IPS DF 6.9 (cell line): ENCODE measurements at regions not wholly inside any gene's neighbourhood (a gene's known extent, or its start where the extent isn't known, plus 50 kb on each side); places are given as distances from the start of the nearest gene placed in this dataset.

Experiments used
- DNase-seq: peaks from one replicate; pipeline ENCODE4 v3.0.0-alpha.2; 2013; ENCODE audit warnings: low read depth, low spot score
- H3K27ac ChIP-seq: one replicate; pipeline ENCODE4 v1.5.1; 2013; ENCODE audit warnings: low read length, control low read depth
- H3K27me3 ChIP-seq: 2 replicates; pipeline ENCODE4 v1.6.1; 2013; ENCODE audit warnings: mild to moderate bottlenecking, low read length; ENCODE audit not compliant: control insufficient read depth, insufficient read depth
- H3K36me3 ChIP-seq: 2 replicates; pipeline ENCODE4 v1.6.1; 2013; ENCODE audit warnings: low read length; ENCODE audit not compliant: control insufficient read depth, insufficient read depth
- H3K4me1 ChIP-seq: 2 replicates; pipeline ENCODE4 v1.6.1; 2013; ENCODE audit warnings: low read length; ENCODE audit not compliant: control insufficient read depth, insufficient read depth
- H3K4me3 ChIP-seq: 2 replicates; pipeline ENCODE4 v1.5.1; 2013; ENCODE audit warnings: mild to moderate bottlenecking, low read length
- H3K9me3 ChIP-seq: 2 replicates; pipeline ENCODE4 v1.6.1; 2013; ENCODE audit warnings: low read length, inconsistent platforms; ENCODE audit not compliant: control insufficient read depth, insufficient read depth
- WGBS: extraction: QIAGEN DNeasy Blood & Tissue Kit; methylation state at CpG from one replicate; pipeline ENCODE4 v1.1.7; 2013; ENCODE audit warnings: mixed read lengths, missing lambda C conversion rate; ENCODE audit not compliant: insufficient read length, insufficient coverage; 5-methylcytosine and 5-hydroxymethylcytosine counted together

- Histone ChIP-seq H3K4me1 (peaks cover 3% of the 10 kb centered on the region; the same call in 1 of the 2 replicates), H3K9me3 (no peaks in the 10 kb centered on the region), H3K4me3 (no peak overlapping the region), H3K36me3 (no peaks in the 10 kb centered on the region), H3K27ac (no peak overlapping the region), H3K27me3 (no peaks in the 10 kb centered on the region)
- DNase-seq, result no peak
- WGBS, result no CpG with 5 or more reads among the region's 2 CpGs
Measured at GRCh38 chr2:180122874-180123273, 115.8 kb upstream of the CWC22 start.

DNA sequence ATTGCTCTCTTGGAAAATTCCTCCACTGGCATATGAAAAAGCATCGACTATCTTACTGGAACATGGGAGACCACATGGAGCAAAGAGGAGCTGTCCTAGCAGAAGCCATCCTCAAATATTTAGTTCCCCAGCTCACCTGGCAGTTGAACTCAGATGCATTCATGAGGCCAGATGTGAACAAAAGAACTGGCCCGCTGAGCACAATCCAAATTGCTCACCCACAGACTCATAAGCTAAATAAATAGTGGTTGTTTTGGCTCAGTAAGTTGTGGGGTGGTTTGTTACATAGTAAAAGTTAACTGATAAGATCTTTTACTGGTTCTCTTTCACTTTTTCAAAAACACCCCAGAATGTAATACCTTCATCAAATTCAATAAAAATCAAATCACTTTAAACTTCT is 108.6 kb upstream of the CWC22 start:
- H3K4me3 ChIP-seq, result no peak overlapping the region
- H3K27me3 ChIP-seq, result no peaks in the 10 kb centered on the region
- H3K9me3 ChIP-seq, result no peaks in the 10 kb centered on the region
- no CpG with 5 or more reads among the region's 2 CpGs for WGBS
- no peaks in the 10 kb centered on the region for H3K36me3 ChIP-seq
- no peaks in the 10 kb centered on the region for H3K4me1 ChIP-seq
- no peak overlapping the region for H3K27ac ChIP-seq
- no peak for DNase-seq

DNA sequence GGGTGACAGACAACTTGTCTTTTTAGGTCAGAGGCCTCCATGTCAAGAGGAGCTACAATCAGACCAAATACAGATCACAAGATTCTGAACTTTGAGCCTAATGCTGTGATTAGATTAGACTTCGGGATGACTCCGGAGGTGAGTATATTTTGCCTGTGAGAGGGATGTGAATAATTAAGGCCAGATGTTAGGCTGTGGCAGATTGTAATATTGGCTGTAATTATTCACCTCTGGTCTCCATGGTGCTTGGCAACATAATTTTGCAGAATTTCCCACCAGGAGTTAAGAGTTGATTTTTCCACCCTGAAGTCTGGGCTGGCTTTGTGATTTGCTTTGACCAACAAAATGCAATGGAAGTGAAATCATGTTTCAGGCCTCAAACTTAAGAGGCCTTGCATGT is 108.2 kb upstream of the CWC22 start:
- no CpG with 5 or more reads among the region's 2 CpGs for WGBS
- no peak for DNase-seq
- H3K9me3 ChIP-seq, result no peaks in the 10 kb centered on the region
- H3K27ac ChIP-seq, result no peak overlapping the region
- no peaks in the 10 kb centered on the region for H3K36me3 ChIP-seq
- H3K4me3 ChIP-seq, result no peak overlapping the region
- H3K27me3 ChIP-seq, result no peaks in the 10 kb centered on the region
- H3K4me1 ChIP-seq, result no peaks in the 10 kb centered on the region

DNA sequence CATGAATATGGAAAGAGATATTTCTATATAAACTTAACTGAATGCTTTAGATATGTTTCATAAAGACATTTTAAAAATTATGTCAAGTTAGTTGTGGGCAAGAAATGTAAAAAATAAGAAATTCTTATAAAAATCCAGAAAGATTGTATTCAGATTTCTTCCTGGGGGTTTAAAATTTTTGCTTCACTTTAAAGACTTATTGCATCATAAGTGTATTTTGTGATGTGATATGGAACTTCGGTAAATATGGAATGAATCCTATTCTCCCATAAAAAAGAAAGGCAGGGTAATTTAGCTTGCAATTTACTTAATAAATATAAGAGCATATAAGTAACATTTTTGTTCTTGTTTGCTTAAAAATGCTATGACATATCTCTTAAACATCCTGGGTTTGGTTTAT is 104.8 kb upstream of the CWC22 start:
- WGBS, result no CpG with 5 or more reads among the region's 1 CpG
- no peaks in the 10 kb centered on the region for H3K27me3 ChIP-seq
- H3K4me1 ChIP-seq, result no peaks in the 10 kb centered on the region
- no peak overlapping the region for H3K4me3 ChIP-seq
- no peaks in the 10 kb centered on the region for H3K36me3 ChIP-seq
- no peak for DNase-seq
- no peak overlapping the region for H3K27ac ChIP-seq
- H3K9me3 ChIP-seq, result no peaks in the 10 kb centered on the region

GRCh38 chr2:180110469-180110868 is 103.4 kb upstream of the CWC22 start:
- Histone ChIP-seq H3K36me3 (no peaks in the 10 kb centered on the region), H3K4me3 (no peak overlapping the region)
- no CpG with 5 or more reads among the region's 6 CpGs for WGBS

GRCh38 chr2:180101846-180102245 is 94.7 kb upstream of the CWC22 start:
- Histone ChIP-seq H3K36me3 (no peaks in the 10 kb centered on the region), H3K4me1 (no peaks in the 10 kb centered on the region), H3K27me3 (no peaks in the 10 kb centered on the region), H3K9me3 (no peaks in the 10 kb centered on the region), H3K4me3 (no peak overlapping the region), H3K27ac (no peak overlapping the region)
- no CpG with 5 or more reads among the region's 1 CpG for WGBS
- no peak for DNase-seq

More at GRCh38 chr2:180110469-180110868, 103.4 kb upstream of the CWC22 start:
- Histone ChIP-seq H3K4me1 (no peaks in the 10 kb centered on the region), H3K27ac (no peak overlapping the region), H3K9me3 (no peaks in the 10 kb centered on the region), H3K27me3 (no peaks in the 10 kb centered on the region)
- DNase-seq, result no peak

GRCh38 chr2:180099308-180099707 is 92.2 kb upstream of the CWC22 start:
- no peaks in the 10 kb centered on the region for H3K36me3 ChIP-seq
- no peak for DNase-seq
- WGBS, result no CpG with 5 or more reads among the region's 4 CpGs
- H3K4me3 ChIP-seq, result no peak overlapping the region
- H3K9me3 ChIP-seq, result no peaks in the 10 kb centered on the region
- H3K4me1 ChIP-seq, result no peaks in the 10 kb centered on the region
- no peak overlapping the region for H3K27ac ChIP-seq
- no peaks in the 10 kb centered on the region for H3K27me3 ChIP-seq

DNA sequence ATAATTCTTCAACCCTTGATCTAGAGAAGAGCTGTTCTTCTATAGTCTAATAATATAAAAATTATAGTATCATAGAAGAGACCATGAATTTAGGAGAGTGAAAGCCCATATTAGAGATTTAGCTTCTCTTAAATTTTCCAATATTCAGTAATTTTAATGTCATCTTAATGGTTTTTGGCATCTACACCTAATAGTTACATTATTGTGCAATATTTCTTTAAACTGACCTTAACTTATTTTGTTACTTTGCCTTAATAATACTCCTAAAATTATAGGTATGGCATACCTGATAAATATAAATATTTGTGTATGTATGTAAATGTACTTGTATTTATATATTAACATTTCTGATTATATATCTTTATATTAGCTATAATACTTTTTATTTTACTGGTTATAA is 78.0 kb upstream of the CWC22 start:
- Histone ChIP-seq H3K27me3 (no peaks in the 10 kb centered on the region; the same call in 1 of the 2 replicates), H3K27ac (no peak overlapping the region), H3K9me3 (no peaks in the 10 kb centered on the region), H3K4me3 (no peak overlapping the region), H3K4me1 (no peaks in the 10 kb centered on the region), H3K36me3 (no peaks in the 10 kb centered on the region)
- no peak for DNase-seq

- DNase-seq, result no peak
- no peaks in the 10 kb centered on the region for H3K9me3 ChIP-seq
- H3K36me3 ChIP-seq, result no peaks in the 10 kb centered on the region
- WGBS, result no CpG with 5 or more reads among the region's 3 CpGs
- no peak overlapping the region for H3K4me3 ChIP-seq
- no peaks in the 10 kb centered on the region for H3K4me1 ChIP-seq
- H3K27ac ChIP-seq, result no peak overlapping the region
- H3K27me3 ChIP-seq, result no peaks in the 10 kb centered on the region; the same call in 1 of the 2 replicates
Measured at GRCh38 chr2:180077295-180077906, 70.3 kb upstream of the CWC22 start.

DNA sequence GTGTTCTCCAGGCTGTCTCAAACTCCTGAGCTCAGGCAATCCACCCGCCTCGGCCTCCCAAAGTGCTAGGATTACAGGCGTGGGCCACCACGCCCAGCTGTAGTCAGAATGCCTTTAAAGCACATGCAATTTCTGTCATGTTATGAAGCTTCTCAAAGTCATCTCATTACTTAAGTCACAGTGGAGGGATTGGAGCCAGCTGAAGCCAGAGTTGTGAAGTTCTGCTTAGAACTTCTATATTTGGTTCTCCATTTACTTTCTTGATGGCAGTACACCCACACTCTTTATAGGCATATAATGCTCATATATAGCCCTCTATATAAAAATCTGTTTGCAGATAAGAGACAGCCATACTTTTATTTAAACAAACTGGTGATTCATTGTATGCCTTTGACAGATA is 68.8 kb upstream of the CWC22 start:
- H3K9me3 ChIP-seq, result no peaks in the 10 kb centered on the region
- H3K27me3 ChIP-seq, result no peaks in the 10 kb centered on the region; the same call in 1 of the 2 replicates
- no CpG with 5 or more reads among the region's 4 CpGs for WGBS
- no peak for DNase-seq
- no peak overlapping the region for H3K27ac ChIP-seq
- H3K4me1 ChIP-seq, result no peaks in the 10 kb centered on the region
- H3K36me3 ChIP-seq, result no peaks in the 10 kb centered on the region
- H3K4me3 ChIP-seq, result no peak overlapping the region

- WGBS, result no CpG with 5 or more reads among the region's 3 CpGs
- H3K9me3 ChIP-seq, result peaks cover 2% of the 10 kb centered on the region
- no peak overlapping the region for H3K27ac ChIP-seq
- no peak overlapping the region for H3K4me3 ChIP-seq
- no peaks in the 10 kb centered on the region for H3K36me3 ChIP-seq
- no peaks in the 10 kb centered on the region for H3K27me3 ChIP-seq
- no peaks in the 10 kb centered on the region for H3K4me1 ChIP-seq
- DNase-seq, result no peak
Measured at GRCh38 chr2:180071797-180072196, 64.7 kb upstream of the CWC22 start.
